Transverse colon (tissue), 4 donors: ENCODE measurements at regions not wholly inside any gene's neighbourhood (a gene's known extent, or its start where the extent isn't known, plus 50 kb on each side); places are given as distances from the start of the nearest gene placed in this dataset.

ENCODE experiments used
- POLR2A ChIP-seq: fragments of 450-650 bp; IDR thresholded peaks from one replicate; pipeline ENCODE4 v1.6.1; 2016; ENCODE audit warnings: antibody characterized with exemption, mild to moderate bottlenecking, moderate library complexity
- POLR2AphosphoS5 ChIP-seq, 3 donors: sonication (generic); formaldehyde crosslinking; IDR thresholded peaks; one replicate each; pipeline ENCODE4 v1.6.1; 2016; ENCODE audit warnings: antibody characterized with exemption in 3 of 3
- TF ChIP-seq, protein P1 (sequence below), 5 experiments: fragments of 200-600 bp in 3 of 5; fragments of 450-650 bp in 2 of 5; sonication (generic) in 3 of 5; IDR thresholded peaks; 1 replicate in 2 of 5; 2 replicates in 3 of 5; pipeline ENCODE4 v1.5.1; 2016 to 2017; ENCODE audit warnings: antibody characterized with exemption in 5 of 5, inconsistent platforms in 3 of 5, mild to moderate bottlenecking in 2 of 5, moderate library complexity in 1 of 5

DNA sequence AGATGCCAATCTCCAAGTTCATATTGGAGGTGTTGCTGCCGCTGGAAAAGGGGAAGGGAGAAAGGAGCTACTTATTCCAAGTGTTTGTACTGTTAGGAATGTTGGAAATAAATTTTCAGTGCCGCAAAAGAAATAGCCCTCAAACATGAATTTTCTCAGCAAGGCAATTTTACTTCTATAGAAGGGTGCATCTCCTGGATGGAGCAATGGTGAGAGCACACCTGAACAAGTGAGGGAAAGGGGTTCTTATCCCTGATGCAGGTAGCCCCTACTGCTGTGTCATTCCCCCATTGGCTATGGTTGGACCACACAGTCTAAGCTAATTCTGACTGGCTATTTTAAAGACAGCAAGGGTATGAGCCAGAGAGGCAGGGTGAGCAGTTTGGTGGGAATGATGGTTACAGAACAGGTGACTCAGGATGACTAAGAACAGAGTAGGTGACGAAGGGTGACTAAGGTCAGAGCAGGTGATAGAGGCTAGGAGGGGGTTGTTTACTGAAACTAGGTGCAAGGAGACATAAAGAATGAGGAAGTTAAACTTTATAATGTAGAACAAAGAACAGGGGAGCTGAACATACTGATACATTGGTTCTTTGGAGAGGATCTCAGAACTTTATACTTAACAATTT lies 503.5 kb downstream of the EDEM1 start:
- TF ChIP-seq POLR2AphosphoS5 (IDR thresholded peaks at IDR 0.05) (no peak), POLR2A (no peak)
- TF ChIP-seq, protein P1, sequence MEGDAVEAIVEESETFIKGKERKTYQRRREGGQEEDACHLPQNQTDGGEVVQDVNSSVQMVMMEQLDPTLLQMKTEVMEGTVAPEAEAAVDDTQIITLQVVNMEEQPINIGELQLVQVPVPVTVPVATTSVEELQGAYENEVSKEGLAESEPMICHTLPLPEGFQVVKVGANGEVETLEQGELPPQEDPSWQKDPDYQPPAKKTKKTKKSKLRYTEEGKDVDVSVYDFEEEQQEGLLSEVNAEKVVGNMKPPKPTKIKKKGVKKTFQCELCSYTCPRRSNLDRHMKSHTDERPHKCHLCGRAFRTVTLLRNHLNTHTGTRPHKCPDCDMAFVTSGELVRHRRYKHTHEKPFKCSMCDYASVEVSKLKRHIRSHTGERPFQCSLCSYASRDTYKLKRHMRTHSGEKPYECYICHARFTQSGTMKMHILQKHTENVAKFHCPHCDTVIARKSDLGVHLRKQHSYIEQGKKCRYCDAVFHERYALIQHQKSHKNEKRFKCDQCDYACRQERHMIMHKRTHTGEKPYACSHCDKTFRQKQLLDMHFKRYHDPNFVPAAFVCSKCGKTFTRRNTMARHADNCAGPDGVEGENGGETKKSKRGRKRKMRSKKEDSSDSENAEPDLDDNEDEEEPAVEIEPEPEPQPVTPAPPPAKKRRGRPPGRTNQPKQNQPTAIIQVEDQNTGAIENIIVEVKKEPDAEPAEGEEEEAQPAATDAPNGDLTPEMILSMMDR (IDR thresholded peaks at IDR 0.05) = no peak
